T-helper 17 cell (primary cell): ENCODE measurements at regions not wholly inside any gene's neighbourhood (a gene's known extent, or its start where the extent isn't known, plus 50 kb on each side); places are given as distances from the start of the nearest gene placed in this dataset.
A peak's percentile ranks its signal among the peaks of the same experiment; 100 is the strongest.

Experiments used
- ATAC-seq: fragments of 150-1000 bp; cut with Tn5 transposase; 2 replicates; pipeline ENCODE4 v1.10.0; 2021; ENCODE audit warnings: mild to moderate bottlenecking, moderate library complexity
- DNase-seq, 3 donors: peaks; one replicate each; pipeline versions ENCODE4 v3.0.0 to v3.0.0-alpha.2; 2020 to 2021
- H3K9me3 ChIP-seq: one replicate; pipeline ENCODE4 v1.7.0; 2013; ENCODE audit warnings: low read length, mild to moderate bottlenecking; ENCODE audit not compliant: control insufficient read depth, poor library complexity, severe bottlenecking
- H3K27ac Mint-ChIP-seq: one replicate; pipeline ENCODE4 v1.8.0; 2022; ENCODE audit warnings: mild to moderate bottlenecking, moderate library complexity, mixed read lengths
- H3K27me3 Mint-ChIP-seq: one replicate; pipeline ENCODE4 v1.8.0; 2022; ENCODE audit warnings: mixed read lengths
- H3K36me3 Mint-ChIP-seq: one replicate; pipeline ENCODE4 v1.8.0; 2022; ENCODE audit warnings: low read depth, mixed read lengths
- H3K4me1 Mint-ChIP-seq: one replicate; pipeline ENCODE4 v1.8.0; 2022; ENCODE audit warnings: mild to moderate bottlenecking, mixed read lengths
- H3K4me3 Mint-ChIP-seq: one replicate; pipeline ENCODE4 v1.8.0; 2022; ENCODE audit warnings: mild to moderate bottlenecking, moderate library complexity, mixed read lengths

- ATAC-seq (no peak), DNase-seq (no peak)
Observed at GRCh38 chr9:103978396-103978795, 115.7 kb upstream of the SMC2 start.

DNA sequence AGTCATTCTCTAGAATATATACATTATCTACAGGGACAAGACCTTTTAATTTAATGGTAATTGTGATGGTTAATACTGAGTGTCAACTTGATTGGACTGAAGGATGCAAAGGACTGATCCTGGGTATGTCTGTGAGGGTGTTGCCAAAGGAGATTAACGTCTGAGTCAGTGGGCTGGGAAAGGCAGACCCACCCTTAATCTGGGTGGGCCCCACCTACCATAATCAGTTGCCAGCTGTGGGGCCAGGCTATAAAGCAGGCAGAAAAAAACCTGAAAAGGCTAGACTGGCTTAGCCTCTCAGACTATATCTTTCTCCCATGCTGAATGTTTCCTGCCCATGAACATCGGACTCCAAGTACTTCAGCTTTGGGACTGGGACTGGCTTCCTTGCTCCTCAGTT, 112.2 kb upstream of the SMC2 start:
- Mint-ChIP-seq H3K4me3 (no peak overlapping the region), H3K27me3 (peaks cover 6% of the 10 kb centered on the region), H3K27ac (no peak overlapping the region), H3K4me1 (no peaks in the 10 kb centered on the region), H3K36me3 (no peaks in the 10 kb centered on the region)
- ATAC-seq (no peak), DNase-seq (no peak)
- H3K9me3 ChIP-seq = no peaks in the 10 kb centered on the region

More at GRCh38 chr9:103978396-103978795, 115.7 kb upstream of the SMC2 start:
- H3K27ac Mint-ChIP-seq = no peak overlapping the region
- no peak overlapping the region for H3K4me3 Mint-ChIP-seq
- H3K27me3 Mint-ChIP-seq = no peaks in the 10 kb centered on the region
- no peaks in the 10 kb centered on the region for H3K9me3 ChIP-seq
- H3K4me1 Mint-ChIP-seq = no peaks in the 10 kb centered on the region
- H3K36me3 Mint-ChIP-seq = no peaks in the 10 kb centered on the region

DNA sequence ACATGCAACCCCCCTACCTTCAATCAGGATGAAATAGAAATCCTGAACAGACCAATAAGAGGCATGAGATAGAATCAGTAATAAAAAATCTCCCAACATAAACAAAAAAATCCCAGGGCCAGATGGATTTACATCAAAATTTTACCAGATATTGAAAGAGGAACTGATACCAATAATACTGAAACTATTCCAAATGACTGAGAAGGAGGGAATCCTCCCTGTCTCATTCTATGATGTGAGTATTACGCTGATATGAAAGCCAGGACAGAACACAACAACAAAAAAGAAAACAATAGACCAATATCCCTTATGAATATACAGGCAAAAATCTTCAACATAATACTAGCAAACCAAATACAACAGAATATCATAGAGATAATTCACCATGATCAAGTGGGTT, 109.0 kb upstream of the SMC2 start:
- Mint-ChIP-seq H3K4me1 (no peaks in the 10 kb centered on the region), H3K27me3 (peaks cover 6% of the 10 kb centered on the region), H3K4me3 (no peak overlapping the region), H3K36me3 (no peaks in the 10 kb centered on the region), H3K27ac (no peak overlapping the region)
- H3K9me3 ChIP-seq = no peaks in the 10 kb centered on the region
- DNase-seq (no peak), ATAC-seq (no peak)

DNA sequence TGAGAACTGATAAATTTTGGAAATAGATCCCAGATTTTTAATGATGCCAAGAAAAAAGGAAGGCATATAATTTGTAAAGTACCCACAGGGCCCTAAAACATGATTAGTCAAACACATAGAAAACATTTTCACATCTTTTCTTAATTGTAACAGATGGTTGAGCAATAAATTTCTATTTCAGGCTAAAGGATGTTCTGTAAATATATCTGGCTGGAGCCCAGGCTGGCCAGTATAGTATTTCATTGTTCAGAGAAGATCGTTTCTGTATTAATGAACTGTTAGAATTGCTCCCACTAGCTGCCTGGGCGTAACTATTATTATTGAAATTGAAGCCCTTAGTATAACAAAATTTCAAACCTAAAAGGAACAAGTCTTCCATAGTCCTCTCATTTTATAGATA, 105.3 kb upstream of the SMC2 start:
- Mint-ChIP-seq H3K4me3 (no peak overlapping the region), H3K27ac (no peak overlapping the region), H3K36me3 (no peaks in the 10 kb centered on the region), H3K4me1 (no peaks in the 10 kb centered on the region), H3K27me3 (peaks cover 6% of the 10 kb centered on the region)
- DNase-seq (no peak), ATAC-seq (no peak)
- no peaks in the 10 kb centered on the region for H3K9me3 ChIP-seq

DNA sequence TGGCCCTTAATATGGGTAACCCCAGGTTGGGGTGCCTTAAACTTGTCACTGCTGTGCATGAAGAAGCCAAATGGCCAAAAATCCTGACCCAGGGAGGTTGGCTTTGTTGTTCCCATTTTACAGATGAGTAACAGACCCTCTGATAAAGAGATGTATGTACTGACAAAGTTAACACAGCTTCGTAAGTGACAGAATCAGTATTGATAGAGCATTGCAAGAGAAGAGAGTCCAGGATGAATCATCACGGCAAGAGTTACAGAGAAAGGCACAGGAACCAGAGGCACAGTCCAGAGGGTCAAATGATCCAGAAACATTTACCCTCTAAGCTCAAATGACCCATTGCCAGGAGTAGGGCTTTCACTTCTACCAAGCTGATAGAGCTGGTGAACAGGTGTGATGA, 103.8 kb upstream of the SMC2 start:
- Mint-ChIP-seq H3K27me3 (no peaks in the 10 kb centered on the region), H3K27ac (no peak overlapping the region), H3K4me1 (no peaks in the 10 kb centered on the region), H3K4me3 (no peak overlapping the region), H3K36me3 (no peaks in the 10 kb centered on the region)
- DNase-seq (no peak), ATAC-seq (no peak)
- H3K9me3 ChIP-seq = no peaks in the 10 kb centered on the region

- ATAC-seq (no peak), DNase-seq (no peak)
- Mint-ChIP-seq H3K4me1 (no peaks in the 10 kb centered on the region), H3K4me3 (no peak overlapping the region), H3K36me3 (no peaks in the 10 kb centered on the region), H3K27ac (no peak overlapping the region), H3K27me3 (no peaks in the 10 kb centered on the region)
- H3K9me3 ChIP-seq = no peaks in the 10 kb centered on the region
Observed at GRCh38 chr9:103991001-103991400, 103.1 kb upstream of the SMC2 start.

DNA sequence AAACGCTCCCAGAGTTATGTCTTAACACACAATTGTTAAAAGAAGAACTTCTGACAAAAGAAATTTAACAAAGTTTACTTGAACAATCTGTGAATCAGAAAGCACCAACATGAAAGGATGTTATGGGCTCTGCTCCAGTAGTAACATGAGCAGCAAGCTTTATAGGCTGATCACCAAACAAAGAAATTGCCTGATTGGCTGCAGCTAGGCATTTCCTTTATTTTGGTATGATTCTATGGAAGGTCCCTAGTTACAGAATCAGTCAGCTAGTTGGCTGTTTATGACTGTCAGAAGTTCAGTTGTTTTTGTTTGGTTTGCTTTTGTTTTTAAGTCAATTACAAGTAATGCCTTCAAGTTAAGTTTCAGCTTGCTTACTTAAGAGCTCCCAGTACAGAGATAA, 102.4 kb upstream of the SMC2 start:
- H3K4me1 Mint-ChIP-seq = no peaks in the 10 kb centered on the region
- ATAC-seq = peak; percentile 10
- DNase-seq = no peak
- no peaks in the 10 kb centered on the region for H3K36me3 Mint-ChIP-seq
- H3K27me3 Mint-ChIP-seq = no peaks in the 10 kb centered on the region
- H3K4me3 Mint-ChIP-seq = no peak overlapping the region
- H3K27ac Mint-ChIP-seq = no peak overlapping the region
- no peaks in the 10 kb centered on the region for H3K9me3 ChIP-seq

GRCh38 chr9:103992938-103993579, 101.0 kb upstream of the SMC2 start:
- DNase-seq = no peak
- H3K4me1 Mint-ChIP-seq = no peaks in the 10 kb centered on the region
- no peak overlapping the region for H3K4me3 Mint-ChIP-seq
- H3K9me3 ChIP-seq = no peaks in the 10 kb centered on the region
- no peaks in the 10 kb centered on the region for H3K36me3 Mint-ChIP-seq
- no peaks in the 10 kb centered on the region for H3K27me3 Mint-ChIP-seq
- no peak overlapping the region for H3K27ac Mint-ChIP-seq
- ATAC-seq = no peak

DNA sequence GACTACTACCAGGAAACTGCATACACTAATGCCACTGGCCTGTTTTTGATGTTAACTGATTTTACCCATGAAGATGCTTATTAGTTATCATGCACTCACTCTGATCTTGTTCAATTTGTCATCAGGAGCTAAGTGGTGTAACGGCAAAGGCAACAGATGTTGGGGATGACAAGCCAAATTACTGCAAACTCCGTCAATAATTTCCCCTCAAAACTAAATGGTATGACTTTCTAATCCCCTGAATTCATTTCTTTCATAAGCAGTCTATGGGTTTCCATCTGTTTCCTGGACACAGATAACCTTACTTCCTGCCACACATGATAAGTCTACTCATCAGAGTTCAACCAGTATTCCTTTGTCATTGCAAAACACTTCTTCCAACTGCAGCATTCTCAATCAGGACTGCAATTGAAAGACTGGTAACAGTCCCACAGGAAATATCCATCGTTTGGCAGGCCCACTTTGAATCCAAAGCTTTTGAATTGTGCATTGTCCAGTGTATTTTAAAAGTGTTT, 96.2 kb upstream of the SMC2 start:
- Mint-ChIP-seq H3K4me1 (no peaks in the 10 kb centered on the region), H3K27ac (no peak overlapping the region), H3K36me3 (no peaks in the 10 kb centered on the region), H3K27me3 (peaks cover 10% of the 10 kb centered on the region), H3K4me3 (no peak overlapping the region)
- DNase-seq (no peak), ATAC-seq (no peak)
- no peaks in the 10 kb centered on the region for H3K9me3 ChIP-seq

GRCh38 chr9:103999375-104000062, 94.6 kb upstream of the SMC2 start:
- DNase-seq = no peak
- ATAC-seq = no peak
- no peak overlapping the region for H3K27ac Mint-ChIP-seq
- no peaks in the 10 kb centered on the region for H3K36me3 Mint-ChIP-seq
- H3K4me3 Mint-ChIP-seq = no peak overlapping the region
- no peaks in the 10 kb centered on the region for H3K4me1 Mint-ChIP-seq
- no peaks in the 10 kb centered on the region for H3K9me3 ChIP-seq
- H3K27me3 Mint-ChIP-seq = peaks cover 19% of the 10 kb centered on the region

GRCh38 chr9:104009826-104010225, 84.3 kb upstream of the SMC2 start:
- H3K9me3 ChIP-seq = no peaks in the 10 kb centered on the region
- Mint-ChIP-seq H3K27ac (no peak overlapping the region), H3K36me3 (no peaks in the 10 kb centered on the region), H3K27me3 (peaks cover 13% of the 10 kb centered on the region), H3K4me3 (no peak overlapping the region), H3K4me1 (no peaks in the 10 kb centered on the region)
- DNase-seq (no peak), ATAC-seq (no peak)

DNA sequence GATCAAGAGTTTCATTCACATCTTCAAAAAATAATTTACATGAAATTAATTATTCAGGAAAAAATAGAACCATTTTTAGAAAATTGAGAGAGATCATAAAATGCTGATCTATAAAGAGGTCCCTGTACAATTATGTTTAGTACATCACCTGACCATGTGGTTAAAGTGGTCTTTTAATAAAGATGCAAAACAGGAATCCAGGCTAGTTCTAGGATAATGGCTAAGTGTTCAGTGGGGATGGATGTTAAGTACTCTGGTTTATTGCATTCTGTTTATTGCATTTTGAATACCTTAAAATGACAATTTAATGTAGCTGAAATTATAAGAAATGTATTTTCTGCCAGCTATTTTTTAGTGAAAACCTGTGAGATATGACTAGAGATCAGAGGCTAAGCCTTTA, 72.0 kb upstream of the SMC2 start:
- H3K4me1 Mint-ChIP-seq = peaks cover 8% of the 10 kb centered on the region
- peaks cover 2% of the 10 kb centered on the region for H3K36me3 Mint-ChIP-seq
- H3K9me3 ChIP-seq = no peaks in the 10 kb centered on the region
- H3K27ac Mint-ChIP-seq = no peak overlapping the region
- DNase-seq (no peak), ATAC-seq (no peak)
- H3K4me3 Mint-ChIP-seq = no peak overlapping the region
- peaks cover 12% of the 10 kb centered on the region for H3K27me3 Mint-ChIP-seq

- ATAC-seq = no peak
- Mint-ChIP-seq H3K4me3 (no peak overlapping the region), H3K27ac (no peak overlapping the region), H3K4me1 (peaks cover 28% of the 10 kb centered on the region), H3K36me3 (peaks cover 4% of the 10 kb centered on the region), H3K27me3 (peaks cover 15% of the 10 kb centered on the region)
- no peak for DNase-seq
- H3K9me3 ChIP-seq = no peaks in the 10 kb centered on the region
Observed at GRCh38 chr9:104025104-104025503, 69.0 kb upstream of the SMC2 start.

- ATAC-seq = no peak
- H3K27me3 Mint-ChIP-seq = peaks cover 15% of the 10 kb centered on the region
- no peak overlapping the region for H3K4me3 Mint-ChIP-seq
- peaks cover 28% of the 10 kb centered on the region for H3K4me1 Mint-ChIP-seq
- no peak overlapping the region for H3K27ac Mint-ChIP-seq
- H3K9me3 ChIP-seq = no peaks in the 10 kb centered on the region
- H3K36me3 Mint-ChIP-seq = peaks cover 4% of the 10 kb centered on the region
- no peak for DNase-seq
Observed at GRCh38 chr9:104025945-104026344, 68.2 kb upstream of the SMC2 start.
